GM18508 (cell line): ENCODE measurements at regions not wholly inside any gene's neighbourhood (a gene's known extent, or its start where the extent isn't known, plus 50 kb on each side); places are given as distances from the start of the nearest gene placed in this dataset.
"Not testable (repeated sequence)": the region's sequence is repeated elsewhere in the genome, so short reads cannot be mapped to it uniquely, and the experiment has no call there.

Experiments used
- ATAC-seq: cut with Tn5 transposase; IDR thresholded peaks from one replicate; pipeline ENCODE4 v1.9.1; 2021; ENCODE audit warnings: moderate number of reproducible peaks; ENCODE audit not compliant: insufficient read depth, unreplicated experiment

DNA sequence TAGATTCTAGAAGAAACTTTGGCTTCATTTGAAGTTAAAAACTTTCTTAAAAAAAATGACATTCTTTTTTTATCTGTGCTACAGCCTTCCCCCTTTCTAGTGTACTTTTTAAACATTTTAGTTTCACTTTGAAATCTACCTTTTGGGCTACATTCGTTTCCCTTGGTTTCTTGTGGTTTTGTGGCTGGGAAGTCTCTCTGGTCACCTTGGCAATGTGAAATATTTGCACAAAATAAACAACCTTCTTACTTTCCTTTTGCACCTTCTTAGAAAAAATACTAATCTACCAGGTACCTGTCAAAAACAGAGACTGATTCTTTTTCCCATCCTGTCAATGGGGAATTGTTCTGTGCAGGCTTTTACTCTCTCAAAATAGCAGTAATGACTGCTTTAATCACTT lies 350.2 kb downstream of the GATA3 start:
- peak; percentile 80 for ATAC-seq

DNA sequence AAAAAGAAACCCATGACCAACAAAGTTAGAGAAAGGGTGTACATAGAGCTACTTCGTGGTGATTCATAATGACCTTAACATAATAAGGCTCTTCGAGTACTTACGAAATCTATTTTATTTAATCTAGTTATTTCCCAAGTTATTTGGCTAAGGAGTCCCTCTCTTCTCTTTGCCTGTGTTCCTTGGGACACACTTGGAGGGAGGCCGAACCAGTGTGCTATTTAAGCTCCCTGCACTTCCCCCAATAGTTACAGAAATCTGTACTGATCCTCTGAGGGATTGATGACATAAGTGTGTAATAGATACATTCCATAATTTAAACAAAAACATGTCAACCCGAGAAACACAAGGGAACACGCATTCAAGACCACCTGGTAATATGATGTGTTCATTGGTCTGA lies 351.1 kb downstream of the GATA3 start:
- no peak for ATAC-seq

DNA sequence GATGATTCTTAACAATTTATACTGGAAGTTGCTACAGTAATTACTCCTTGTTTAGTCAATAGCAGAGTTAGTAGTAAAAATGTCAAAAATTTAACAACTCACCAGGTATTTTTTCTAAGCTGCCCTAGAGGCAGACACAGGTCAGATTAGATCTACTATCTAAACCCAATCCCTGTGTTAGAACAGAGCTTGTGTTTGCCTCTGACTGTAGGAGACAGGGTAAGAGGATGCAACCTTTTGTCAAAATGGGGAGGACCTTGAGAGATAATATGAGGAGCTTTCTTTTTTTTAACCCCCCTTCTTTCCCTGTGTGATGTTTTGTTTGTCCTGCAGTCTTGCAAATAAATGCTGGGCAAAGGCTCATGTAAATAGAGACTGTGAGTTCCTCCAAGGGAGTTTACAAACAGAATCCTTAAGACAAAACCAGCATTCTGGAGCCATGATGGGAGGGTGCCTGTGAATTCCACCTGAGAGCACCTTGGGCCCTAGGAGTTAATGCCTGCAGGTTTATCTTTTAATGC lies 353.1 kb downstream of the GATA3 start:
- no peak for ATAC-seq

DNA sequence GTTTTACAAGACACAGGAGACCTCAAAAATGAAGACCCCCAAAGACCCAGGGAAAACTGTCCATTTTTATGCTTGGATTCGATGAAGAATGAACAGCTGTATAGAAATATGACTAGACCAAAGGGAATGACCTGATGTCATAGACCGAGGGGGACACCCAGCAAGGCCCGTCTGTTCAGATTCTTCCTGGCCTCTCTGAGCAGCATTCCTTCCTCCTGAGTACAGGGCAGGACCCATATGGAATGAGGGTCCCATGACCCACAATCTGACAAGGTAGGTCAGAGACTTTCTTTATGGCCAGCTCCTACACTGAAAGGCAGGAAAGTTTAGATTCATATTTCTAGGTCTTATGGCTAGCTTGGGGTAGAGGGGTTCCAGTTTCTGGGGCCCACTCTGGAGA lies 356.0 kb downstream of the GATA3 start:
- no peak for ATAC-seq

DNA sequence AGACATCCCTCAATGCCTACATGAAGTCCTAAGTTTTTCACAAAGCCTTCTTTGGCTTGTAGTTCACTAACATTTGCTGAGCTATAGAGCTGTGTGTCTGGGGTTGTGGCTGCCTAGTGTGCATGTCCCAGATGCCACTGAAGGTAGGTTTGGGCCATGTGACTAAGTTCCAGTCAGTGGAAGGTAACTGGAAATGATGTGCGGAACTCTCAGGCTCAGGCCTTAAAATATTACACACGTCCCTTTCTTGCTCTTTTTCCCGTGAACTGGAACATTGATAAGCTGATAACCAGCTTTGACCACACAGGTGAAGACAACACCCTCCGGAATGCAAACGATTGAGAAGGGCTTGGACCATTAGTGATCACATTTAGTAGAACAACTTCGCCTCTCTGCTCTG lies 358.1 kb downstream of the GATA3 start:
- ATAC-seq, result no peak

DNA sequence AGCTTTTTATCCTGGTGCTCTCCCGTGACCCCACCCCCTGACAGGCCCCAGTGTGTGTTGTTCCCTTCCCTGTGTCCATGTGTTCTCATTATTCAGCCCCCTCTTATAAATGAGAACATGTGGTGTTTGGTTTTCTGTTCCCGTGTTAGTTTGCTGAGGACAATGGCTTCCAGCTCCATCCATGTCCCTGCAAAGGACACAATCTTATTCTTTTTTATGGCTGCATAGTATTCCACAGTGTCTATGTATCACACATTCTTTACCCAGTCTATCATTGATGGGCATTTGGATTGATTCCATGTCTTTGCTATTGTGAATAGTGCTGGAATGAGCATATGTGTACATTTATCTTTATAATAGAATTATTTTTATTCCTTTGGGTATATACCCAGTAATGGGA lies 360.5 kb downstream of the GATA3 start:
- not testable (repeated sequence) for ATAC-seq

DNA sequence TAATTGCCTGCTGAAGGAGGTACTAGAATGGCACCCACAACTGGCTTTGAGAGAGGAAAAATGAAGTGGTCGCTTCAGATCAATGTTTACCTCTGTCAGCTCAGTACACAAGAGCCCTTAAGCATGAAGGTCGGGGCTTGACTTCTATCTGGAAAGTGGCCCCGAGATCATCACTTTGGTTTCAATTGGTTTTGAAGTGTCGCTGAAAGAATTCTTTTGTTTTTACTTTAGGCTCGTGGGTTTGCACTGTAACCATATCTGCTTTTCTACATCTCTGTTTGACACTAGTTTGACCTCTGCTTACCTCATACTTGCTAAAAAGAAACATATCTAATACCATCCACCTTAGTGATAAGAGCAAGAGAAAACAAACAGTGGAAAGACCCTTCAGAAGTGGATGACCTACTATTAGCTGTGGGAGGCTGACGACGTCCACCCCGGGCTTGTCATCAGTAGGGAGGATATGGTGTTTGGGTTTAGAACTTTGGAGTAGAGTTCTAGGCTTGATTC lies 361.8 kb downstream of the GATA3 start:
- peak; percentile 71 for ATAC-seq

DNA sequence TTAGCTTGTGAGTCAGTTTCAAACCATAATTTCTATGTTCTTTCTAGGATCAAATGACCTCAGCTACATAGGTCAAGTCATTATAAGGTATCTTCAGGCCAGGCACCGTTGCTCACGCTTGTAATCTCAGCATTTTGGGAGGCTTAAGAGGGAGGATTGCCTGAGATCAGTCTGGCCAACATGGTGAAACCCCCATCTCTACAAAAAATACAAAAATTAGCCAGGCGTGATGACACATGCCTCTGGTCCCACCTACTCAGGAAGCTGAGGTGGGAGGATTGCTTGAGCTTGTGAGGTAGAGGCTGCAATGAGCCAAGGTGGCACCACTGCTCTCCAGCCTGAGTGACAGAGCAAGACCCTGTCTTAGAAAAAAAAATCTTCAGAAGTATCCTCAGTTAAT lies 362.3 kb downstream of the GATA3 start:
- peak; percentile 19 for ATAC-seq

DNA sequence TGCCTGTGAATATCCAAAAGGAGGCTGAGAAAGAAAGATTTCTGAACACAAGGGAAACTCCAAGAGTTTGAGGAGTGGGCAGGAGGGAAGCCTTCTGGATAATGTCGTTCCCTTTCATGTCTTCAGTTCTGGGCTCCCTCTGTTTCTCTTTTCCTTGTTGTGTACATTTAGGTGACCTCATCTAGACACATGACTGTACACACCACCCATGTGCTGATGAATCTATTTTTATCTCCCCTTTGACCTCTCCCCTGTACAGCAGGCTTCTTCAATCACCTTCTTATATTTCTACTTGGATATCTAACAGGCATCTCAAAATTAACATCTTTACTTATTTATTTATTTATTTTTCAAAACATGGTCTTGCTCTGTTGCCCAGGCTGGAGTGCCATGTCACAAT lies 363.1 kb downstream of the GATA3 start:
- no peak for ATAC-seq

DNA sequence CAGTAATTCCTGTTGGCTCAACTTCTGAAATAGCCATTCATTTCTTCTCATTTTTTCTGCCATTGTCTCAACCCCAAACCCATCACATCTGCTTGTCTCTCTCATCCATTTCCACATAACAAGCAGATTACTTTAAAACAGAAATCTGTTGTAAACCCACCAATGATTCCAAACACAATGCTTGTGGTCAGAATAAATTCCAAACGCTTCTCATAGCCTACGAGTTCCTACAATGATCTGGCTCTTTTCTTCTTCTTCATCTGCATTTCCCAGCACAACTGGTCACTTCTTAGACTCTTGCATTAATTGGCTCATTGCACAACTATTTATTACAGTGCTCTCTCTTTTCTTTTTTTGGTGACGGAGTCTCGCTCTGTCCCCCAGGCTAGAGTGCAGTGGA lies 364.1 kb downstream of the GATA3 start:
- no peak for ATAC-seq

DNA sequence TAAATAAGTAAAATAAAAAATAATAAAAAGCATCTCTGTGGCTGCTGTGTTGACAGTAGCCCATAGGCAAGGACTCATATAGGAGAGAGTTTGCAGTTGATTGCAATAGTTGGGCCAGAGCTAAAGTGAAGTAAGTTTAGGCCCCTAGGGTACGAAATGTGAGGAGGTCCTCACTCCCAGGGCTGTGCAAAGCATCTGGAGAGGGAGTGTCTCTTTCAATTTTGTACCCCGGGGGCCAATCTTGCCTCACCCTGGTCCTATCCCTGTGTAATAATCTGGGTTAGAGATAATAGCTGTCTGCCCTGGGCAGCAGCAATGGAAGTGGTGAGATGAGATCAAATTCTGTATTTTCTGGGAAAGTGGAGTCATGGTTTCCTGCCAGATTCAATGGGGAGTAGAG lies 365.7 kb downstream of the GATA3 start:
- no peak for ATAC-seq

DNA sequence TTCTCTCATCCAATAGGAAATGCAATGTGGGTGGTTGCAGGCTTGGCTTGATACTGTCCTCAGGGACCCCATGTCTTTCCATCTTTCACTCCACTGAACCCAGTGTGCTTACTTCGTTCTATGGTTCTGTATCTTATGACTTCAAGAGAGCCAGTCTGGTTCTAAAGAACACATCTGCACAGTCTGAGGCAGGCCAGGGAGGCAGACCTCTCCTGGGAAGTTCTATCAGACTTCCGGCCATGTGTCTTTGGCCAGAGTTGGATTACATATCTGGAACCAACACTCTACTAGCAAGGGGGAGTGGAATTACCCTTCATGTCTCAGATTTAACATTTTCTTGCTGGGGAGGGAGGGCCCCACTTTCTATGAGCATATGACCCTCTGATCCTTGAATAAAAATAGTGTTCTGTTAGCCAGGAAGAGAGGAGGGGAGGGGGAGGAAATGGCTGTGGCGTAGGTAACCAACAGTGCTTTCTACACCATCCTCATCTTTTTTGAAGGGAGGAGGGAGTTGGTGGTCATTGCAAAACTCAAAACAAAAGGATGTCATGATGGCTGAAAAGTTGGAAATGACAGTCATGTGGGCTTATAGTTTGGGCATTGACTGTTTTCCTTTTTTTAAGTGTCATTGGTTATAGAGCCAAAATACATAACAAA lies 370.2 kb downstream of the GATA3 start:
- ATAC-seq, result no peak

DNA sequence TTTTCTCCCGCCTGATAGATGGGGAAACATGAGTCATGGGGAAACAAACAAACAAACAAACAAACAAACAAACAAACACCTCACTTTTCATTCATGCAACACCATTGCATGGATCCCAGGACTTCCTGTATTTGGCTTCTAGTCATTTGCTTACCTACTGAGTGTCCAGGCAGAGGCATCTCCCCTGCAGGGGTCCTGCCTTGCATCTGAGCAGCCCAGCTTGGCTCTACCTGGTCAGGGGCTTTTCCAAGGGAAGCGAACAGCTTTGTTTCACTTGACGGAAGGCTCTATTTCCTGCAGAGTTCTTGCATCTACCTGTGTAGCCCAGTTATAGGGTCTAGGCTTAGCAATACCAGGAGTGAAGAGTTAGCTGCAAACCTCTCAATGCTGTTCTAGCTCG lies 374.2 kb downstream of the GATA3 start:
- ATAC-seq, result no peak

DNA sequence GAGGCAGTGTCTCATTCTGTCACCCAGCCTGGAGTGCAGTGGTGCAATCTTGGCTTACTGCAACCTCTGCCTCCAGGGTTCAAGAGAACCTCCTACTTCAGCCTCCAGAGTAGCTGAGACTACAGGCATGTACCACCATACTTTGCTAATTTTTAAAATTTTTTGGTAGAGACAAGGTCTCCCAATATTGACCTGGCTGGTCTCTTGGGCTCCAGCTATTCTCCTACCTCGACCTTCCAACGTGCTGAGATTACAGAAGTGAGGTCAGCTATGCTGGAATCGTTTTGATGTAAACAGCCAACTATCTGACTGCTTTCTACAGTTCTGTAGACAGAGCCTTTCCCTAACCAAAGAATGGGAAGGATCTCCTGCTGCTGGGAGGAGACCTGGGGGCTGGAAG lies 375.8 kb downstream of the GATA3 start:
- no peak for ATAC-seq

DNA sequence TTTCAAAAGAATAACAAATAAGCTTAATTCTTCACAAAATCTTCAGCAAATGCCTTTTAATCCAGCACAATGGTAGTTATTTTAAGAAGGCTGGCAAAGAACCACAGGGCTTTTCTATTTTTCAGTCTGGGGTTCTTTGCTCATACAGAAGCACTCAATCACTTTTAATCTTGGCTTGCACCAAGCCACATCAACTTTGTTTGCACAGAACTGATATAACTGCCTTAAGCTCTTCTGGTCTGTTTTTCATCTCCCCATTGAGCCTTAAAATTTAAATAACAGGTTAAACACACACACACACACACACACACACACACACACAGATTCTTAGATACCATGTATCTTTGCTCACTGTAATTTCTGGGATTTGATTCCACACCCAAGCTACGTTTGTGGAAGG lies 377.0 kb downstream of the GATA3 start:
- no peak for ATAC-seq

DNA sequence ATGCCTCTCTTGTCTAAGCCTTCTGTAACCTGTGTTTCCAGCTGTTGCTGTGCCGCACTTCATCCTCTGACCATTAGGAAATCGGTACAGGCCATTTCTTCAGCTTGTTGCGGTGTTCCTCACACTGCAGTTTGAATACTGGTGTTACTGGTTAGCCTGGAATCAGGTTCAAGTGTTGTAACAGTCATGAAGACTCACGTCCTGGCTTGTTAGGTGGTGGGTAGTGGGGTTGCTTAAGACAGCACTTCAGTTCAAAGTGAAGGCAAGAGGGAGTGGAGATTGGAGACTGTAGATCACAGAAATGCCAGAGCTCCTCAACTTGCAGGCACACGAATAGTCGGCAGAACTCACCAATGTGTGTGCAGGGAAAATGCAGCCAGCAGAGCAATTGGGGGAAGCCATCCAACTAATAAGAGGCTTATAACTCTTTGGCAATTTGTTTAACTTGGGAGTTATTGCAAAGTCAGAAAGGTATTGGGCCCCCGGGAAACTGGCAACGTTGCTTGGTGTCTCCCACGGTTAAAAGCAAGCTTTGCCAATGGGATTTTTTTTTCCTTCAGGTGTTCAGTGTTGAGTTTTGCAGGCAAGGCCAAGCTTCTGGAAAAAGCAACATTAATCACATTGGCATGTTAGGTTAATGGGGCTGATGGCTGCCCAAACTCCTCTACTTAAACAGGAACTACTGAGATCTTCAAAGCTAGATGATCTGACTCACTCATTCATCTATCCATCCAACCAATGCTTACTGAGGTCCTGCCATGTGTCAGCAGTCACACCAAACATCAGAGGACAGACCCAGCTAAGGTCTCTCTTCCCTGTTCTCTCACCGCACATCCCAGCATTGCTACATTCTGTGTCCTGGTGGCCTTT lies 380.9 kb downstream of the GATA3 start:
- ATAC-seq, result no peak

DNA sequence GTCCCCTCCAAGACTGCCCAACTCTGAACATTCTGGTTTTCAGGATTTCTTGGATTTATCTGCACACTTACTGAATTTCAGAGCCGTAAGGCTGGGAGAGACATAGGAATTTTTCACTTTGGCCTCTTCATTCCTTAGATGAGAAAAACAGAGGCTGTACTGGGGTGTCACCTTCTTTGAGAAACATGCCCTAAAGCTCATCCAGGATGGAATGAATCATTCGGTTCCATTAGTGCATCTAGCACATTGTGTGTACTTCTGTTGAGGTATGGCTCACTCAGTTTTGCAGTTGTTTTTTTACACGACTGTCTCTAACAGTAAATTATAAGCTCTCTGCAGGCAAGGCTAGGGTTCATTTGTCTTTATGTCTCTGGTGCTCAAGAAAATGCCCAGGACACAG lies 383.4 kb downstream of the GATA3 start:
- no peak for ATAC-seq

DNA sequence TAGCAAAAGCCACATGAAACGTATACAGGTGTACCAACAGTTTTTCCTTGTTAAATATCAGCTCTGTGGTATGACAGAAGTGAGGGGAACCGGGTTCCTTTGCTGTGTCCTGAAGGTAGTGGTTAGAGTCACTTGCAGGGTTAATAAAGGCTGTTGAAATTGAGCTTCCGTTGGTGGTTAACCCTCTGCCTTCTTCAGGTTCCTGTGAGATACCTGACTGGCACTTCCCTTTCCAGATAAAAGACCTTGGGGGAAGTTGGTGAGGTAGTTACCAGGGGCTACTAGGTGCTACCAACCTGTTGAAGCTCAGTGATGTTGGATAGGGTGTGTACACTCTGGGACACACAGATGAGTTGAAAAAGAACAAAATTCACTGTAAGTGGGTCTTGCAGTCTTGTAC lies 384.1 kb downstream of the GATA3 start:
- ATAC-seq, result no peak

DNA sequence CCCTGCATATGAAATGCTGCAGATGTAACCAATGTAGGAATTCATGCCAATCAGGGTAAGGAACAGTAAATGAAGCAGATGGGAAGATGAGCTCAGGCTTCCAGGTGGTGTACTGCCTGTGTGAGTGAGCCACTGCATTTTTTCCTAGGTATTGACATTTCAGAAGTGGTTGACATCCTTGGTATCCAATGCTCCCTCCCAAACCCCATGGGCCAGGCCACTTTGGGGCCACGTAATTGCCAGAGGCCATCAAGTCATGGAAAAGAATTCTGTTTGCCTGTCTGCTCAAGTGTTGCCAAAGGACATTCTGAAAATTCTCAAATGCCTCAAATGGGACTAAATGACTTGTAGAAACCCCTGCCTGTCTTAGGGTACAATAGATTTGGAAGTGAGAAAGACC lies 384.6 kb downstream of the GATA3 start:
- ATAC-seq, result no peak

DNA sequence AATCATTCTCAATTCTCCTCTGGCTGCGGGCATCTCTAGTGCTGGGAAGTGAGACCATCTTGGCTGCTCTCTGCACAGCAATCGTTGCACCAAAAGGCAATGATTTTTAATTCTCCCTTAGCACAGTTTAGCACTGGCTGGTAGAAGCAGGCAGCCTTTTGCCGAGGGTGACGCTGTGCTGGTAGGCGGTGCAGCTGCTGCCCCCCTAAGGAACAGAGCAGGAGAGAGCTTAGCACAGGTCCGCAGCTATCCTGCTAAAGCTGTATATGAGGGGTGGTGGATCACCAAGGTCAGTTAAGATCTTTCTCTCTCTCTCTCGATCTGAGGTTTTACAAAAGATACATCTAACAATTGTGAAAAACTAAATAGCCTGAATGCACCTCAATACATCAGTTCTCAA lies 390.1 kb downstream of the GATA3 start:
- ATAC-seq, result no peak

DNA sequence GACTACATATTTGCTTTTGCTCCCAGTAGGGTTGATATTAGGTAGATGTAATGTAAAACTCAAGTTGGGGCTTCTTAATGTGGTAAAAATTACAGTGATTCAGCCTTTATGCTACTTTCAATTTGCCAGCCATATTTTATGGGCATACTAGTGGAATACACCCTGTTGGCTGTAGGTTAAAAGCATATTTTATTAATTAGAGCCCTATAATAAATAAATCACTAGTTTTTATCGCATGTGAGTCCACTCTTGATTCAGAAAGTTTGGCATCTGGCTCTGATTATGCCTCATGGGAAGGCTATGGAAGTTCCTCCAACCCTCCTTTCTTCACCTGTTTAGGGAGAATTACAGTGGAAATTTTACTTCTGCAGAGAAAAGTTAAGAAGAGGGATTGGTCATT lies 390.9 kb downstream of the GATA3 start:
- no peak for ATAC-seq

DNA sequence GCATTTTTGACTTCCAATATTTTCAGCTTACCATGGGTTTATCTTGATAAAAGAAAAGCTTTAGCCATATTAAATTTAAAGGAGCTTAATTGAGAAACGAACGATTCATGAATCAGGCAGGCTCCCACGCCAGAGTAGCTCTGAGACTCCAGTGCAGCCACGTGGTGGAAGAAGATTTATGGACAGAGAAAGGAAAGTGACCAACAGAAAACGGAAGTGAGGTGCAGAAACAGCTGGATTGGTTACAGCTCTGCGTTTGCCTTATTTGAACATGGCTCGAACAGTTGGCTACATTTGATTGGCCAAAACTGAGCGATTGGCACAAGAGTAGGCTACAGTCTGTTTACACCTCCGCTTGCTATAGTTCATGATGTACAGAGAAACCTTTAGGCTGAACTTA lies 395.4 kb downstream of the GATA3 start:
- no peak for ATAC-seq
